ENCODE measurements at regions not wholly inside any gene's neighbourhood (a gene's known extent, or its start where the extent isn't known, plus 50 kb on each side); places are given as distances from the start of the nearest gene placed in this dataset.

GRCh38 chr20:24070679-24071078 is 82.1 kb upstream of the GGTLC1 start:
- TF ChIP-seq CTCF (IDR thresholded peaks at IDR 0.05) (no peak), POLR2A (IDR thresholded peaks at IDR 0.05) (no peak)
